ENCODE measurements at regions not wholly inside any gene's neighbourhood (a gene's known extent, or its start where the extent isn't known, plus 50 kb on each side); places are given as distances from the start of the nearest gene placed in this dataset.

DNA sequence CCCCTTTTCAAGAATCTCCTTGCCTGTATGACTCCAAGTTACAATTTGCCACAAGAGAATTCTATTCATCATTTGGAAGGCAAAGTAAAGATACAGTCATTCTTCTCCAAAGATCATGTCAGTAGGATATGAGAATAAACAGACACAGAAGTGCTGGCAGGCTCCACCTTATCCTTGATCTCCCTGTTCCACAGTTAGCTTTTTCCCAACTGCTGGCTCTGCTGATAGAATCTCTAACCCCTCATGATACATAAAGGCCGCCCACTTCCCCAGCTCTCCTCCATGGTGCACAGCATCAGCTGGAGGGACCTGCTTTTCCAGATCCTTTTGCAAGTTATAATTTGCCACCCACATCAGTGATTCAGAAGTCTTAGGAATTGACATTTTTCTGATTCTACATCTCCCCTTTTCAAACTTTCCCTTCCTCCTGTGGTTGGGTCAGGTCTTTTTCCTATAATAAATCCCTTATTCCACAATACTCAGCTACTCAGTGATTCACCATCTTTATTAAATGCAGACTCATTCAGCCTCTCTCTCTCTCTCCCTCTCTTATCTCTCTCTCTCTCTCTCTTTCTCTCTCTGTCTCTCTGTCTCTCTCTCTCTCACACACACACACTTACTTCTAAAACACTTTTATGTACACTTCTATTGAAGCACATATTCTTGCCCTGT, 465.4 kb downstream of the GBE1 start (continued):
- TF ChIP-seq, protein P1, sequence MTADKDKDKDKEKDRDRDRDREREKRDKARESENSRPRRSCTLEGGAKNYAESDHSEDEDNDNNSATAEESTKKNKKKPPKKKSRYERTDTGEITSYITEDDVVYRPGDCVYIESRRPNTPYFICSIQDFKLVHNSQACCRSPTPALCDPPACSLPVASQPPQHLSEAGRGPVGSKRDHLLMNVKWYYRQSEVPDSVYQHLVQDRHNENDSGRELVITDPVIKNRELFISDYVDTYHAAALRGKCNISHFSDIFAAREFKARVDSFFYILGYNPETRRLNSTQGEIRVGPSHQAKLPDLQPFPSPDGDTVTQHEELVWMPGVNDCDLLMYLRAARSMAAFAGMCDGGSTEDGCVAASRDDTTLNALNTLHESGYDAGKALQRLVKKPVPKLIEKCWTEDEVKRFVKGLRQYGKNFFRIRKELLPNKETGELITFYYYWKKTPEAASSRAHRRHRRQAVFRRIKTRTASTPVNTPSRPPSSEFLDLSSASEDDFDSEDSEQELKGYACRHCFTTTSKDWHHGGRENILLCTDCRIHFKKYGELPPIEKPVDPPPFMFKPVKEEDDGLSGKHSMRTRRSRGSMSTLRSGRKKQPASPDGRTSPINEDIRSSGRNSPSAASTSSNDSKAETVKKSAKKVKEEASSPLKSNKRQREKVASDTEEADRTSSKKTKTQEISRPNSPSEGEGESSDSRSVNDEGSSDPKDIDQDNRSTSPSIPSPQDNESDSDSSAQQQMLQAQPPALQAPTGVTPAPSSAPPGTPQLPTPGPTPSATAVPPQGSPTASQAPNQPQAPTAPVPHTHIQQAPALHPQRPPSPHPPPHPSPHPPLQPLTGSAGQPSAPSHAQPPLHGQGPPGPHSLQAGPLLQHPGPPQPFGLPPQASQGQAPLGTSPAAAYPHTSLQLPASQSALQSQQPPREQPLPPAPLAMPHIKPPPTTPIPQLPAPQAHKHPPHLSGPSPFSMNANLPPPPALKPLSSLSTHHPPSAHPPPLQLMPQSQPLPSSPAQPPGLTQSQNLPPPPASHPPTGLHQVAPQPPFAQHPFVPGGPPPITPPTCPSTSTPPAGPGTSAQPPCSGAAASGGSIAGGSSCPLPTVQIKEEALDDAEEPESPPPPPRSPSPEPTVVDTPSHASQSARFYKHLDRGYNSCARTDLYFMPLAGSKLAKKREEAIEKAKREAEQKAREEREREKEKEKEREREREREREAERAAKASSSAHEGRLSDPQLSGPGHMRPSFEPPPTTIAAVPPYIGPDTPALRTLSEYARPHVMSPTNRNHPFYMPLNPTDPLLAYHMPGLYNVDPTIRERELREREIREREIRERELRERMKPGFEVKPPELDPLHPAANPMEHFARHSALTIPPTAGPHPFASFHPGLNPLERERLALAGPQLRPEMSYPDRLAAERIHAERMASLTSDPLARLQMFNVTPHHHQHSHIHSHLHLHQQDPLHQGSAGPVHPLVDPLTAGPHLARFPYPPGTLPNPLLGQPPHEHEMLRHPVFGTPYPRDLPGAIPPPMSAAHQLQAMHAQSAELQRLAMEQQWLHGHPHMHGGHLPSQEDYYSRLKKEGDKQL (CRISPR knock-in tag; IDR thresholded peaks at IDR 0.05; ENCODE audit: borderline replicate concordance): no peak
- TF ChIP-seq, protein P2, sequence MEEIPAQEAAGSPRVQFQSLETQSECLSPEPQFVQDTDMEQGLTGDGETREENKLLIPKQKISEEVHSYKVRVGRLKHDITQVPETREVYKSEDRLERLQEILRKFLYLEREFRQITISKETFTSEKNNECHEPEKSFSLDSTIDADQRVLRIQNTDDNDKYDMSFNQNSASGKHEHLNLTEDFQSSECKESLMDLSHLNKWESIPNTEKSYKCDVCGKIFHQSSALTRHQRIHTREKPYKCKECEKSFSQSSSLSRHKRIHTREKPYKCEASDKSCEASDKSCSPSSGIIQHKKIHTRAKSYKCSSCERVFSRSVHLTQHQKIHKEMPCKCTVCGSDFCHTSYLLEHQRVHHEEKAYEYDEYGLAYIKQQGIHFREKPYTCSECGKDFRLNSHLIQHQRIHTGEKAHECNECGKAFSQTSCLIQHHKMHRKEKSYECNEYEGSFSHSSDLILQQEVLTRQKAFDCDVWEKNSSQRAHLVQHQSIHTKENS (CRISPR knock-in tag; IDR thresholded peaks at IDR 0.05): no peak
- TF ChIP-seq TCF3 (CRISPR knock-in tag; IDR thresholded peaks at IDR 0.05) (no peak), FOXJ3 (CRISPR knock-in tag; IDR thresholded peaks at IDR 0.05) (no peak), CREM (IDR thresholded peaks at IDR 0.05; ENCODE audit: low read depth) (no peak), SMAD3 (CRISPR knock-in tag; conservative IDR thresholded peaks at IDR 0.05) (no peak)

All from K562 (cell line).